HG03039 (cell line): ENCODE measurements at regions not wholly inside any gene's neighbourhood (a gene's known extent, or its start where the extent isn't known, plus 50 kb on each side); places are given as distances from the start of the nearest gene placed in this dataset.
"Not testable (repeated sequence)": the region's sequence is repeated elsewhere in the genome, so short reads cannot be mapped to it uniquely, and the experiment has no call there.

Source experiments
- ATAC-seq: cut with Tn5 transposase; IDR thresholded peaks from one replicate; pipeline ENCODE4 v1.9.1; 2021; ENCODE audit warnings: mild to moderate bottlenecking, moderate library complexity; ENCODE audit not compliant: unreplicated experiment

GRCh38 chr2:2660789-2661355 is 329.8 kb upstream of the MYT1L start:
- no peak for ATAC-seq

- ATAC-seq = no peak
Observed at GRCh38 chr2:2657121-2657962, 326.3 kb upstream of the MYT1L start.

- ATAC-seq = no peak
Observed at GRCh38 chr2:2656115-2657011, 325.3 kb upstream of the MYT1L start.

- no peak for ATAC-seq
Observed at GRCh38 chr2:2655453-2656114, 324.5 kb upstream of the MYT1L start.

- ATAC-seq = no peak
Observed at GRCh38 chr2:2653231-2653630, 322.2 kb upstream of the MYT1L start.

- no peak for ATAC-seq
Observed at GRCh38 chr2:2650608-2651375, 319.7 kb upstream of the MYT1L start.

- no peak for ATAC-seq
Observed at GRCh38 chr2:2649109-2650072, 318.3 kb upstream of the MYT1L start.

- ATAC-seq = no peak
Observed at GRCh38 chr2:2648094-2648493, 317.0 kb upstream of the MYT1L start.

GRCh38 chr2:2647141-2647541 is 316.1 kb upstream of the MYT1L start:
- no peak for ATAC-seq

- no peak for ATAC-seq
Observed at GRCh38 chr2:2646433-2647051, 315.5 kb upstream of the MYT1L start.

GRCh38 chr2:2645162-2645855 is 314.2 kb upstream of the MYT1L start:
- ATAC-seq = no peak

GRCh38 chr2:2644751-2645150 is 313.7 kb upstream of the MYT1L start:
- ATAC-seq = not testable (repeated sequence)

GRCh38 chr2:2644040-2644439 is 313.0 kb upstream of the MYT1L start:
- ATAC-seq = no peak

- ATAC-seq = no peak
Observed at GRCh38 chr2:2642906-2643890, 312.1 kb upstream of the MYT1L start.

GRCh38 chr2:2641541-2642410 is 310.7 kb upstream of the MYT1L start:
- ATAC-seq = no peak

- no peak for ATAC-seq
Observed at GRCh38 chr2:2640818-2641217, 309.7 kb upstream of the MYT1L start.
